Heart right ventricle (tissue), 16 donors: ENCODE measurements at regions not wholly inside any gene's neighbourhood (a gene's known extent, or its start where the extent isn't known, plus 50 kb on each side); places are given as distances from the start of the nearest gene placed in this dataset.

Experiments
- ATAC-seq, 8 donors: fragments of 200-7000 bp; cut with Tn5 transposase; one replicate each; pipeline ENCODE4 v1.9.1; 2020; ENCODE audit warnings: mild to moderate bottlenecking in 8 of 8, moderate library complexity in 8 of 8, moderate number of reproducible peaks in 1 of 8
- DNase-seq, 2 donors: peaks; one replicate each; pipeline ENCODE4 v3.0.0-alpha.2; 2020
- H3K27ac ChIP-seq, 10 donors: fragments of 200-600 bp; sonication (generic) in 2 of 10; one replicate each; pipeline versions ENCODE4 v1.5.0 to v1.8.0; 2020 to 2022; ENCODE audit warnings: mild to moderate bottlenecking in 3 of 10
- H3K27me3 ChIP-seq, 7 donors: fragments of 200-600 bp; one replicate each; pipeline ENCODE4 v1.8.0; 2021 to 2022; ENCODE audit warnings: mild to moderate bottlenecking in 2 of 7
- H3K36me3 ChIP-seq, 9 donors: fragments of 200-600 bp; sonication (generic) in 1 of 9; one replicate each; pipeline versions ENCODE4 v1.5.0 to v1.8.0; 2020 to 2022; ENCODE audit warnings: mild to moderate bottlenecking in 2 of 9
- H3K4me1 ChIP-seq, 9 donors: fragments of 200-600 bp; sonication (generic) in 1 of 9; one replicate each; pipeline versions ENCODE4 v1.5.0 to v1.8.0; 2020 to 2022; ENCODE audit warnings: mild to moderate bottlenecking in 4 of 9
- H3K4me3 ChIP-seq, 10 donors: fragments of 200-600 bp; sonication (generic) in 2 of 10; one replicate each; pipeline versions ENCODE4 v1.5.0 to v1.8.0; 2020 to 2022; ENCODE audit warnings: mild to moderate bottlenecking in 7 of 10, moderate library complexity in 2 of 10
- H3K9me3 ChIP-seq, 11 donors: fragments of 200-600 bp in 10 of 11; sonication (generic) in 2 of 11; one replicate each; pipeline versions ENCODE4 v1.5.0 to v1.8.0; 2013 to 2022; ENCODE audit warnings: mild to moderate bottlenecking in 2 of 11, control low read depth in 1 of 11, moderate library complexity in 1 of 11
- CTCF ChIP-seq, 9 donors: fragments of 200-600 bp; sonication (generic) in 2 of 9; IDR thresholded peaks; one replicate each; pipeline versions ENCODE4 v1.5.0 to v1.8.0; 2021 to 2022; ENCODE audit warnings: antibody characterized with exemption in 9 of 9, mild to moderate bottlenecking in 5 of 9, moderate library complexity in 1 of 9
- WGBS, 2 donors: extraction: QIAGEN DNeasy Blood & Tissue Kit; methylation state at CpG; one replicate each; pipeline ENCODE4 v1.1.7; 2013; ENCODE audit warnings: inconsistent platforms in 1 of 2; 5-methylcytosine and 5-hydroxymethylcytosine counted together
- intact Hi-C, 10 donors: fragments of 100-400 bp; cut with DNase I; formaldehyde crosslinking; loops; one replicate each; pipeline versions ENCODE4 v1.11.1 to v1.14.2; 2022
- donor health status: Arrhythmogenic right ventricular cardiomyopathy.
- donor health status: ischemic (EF 13 %, LVEDD 7.1; RV severe dilation, severe dysfunction).
- donor health status: healthy with polysubstance abuse.
- donor health status: DM: no; HTN: yes; CAD: no.
- donor health status: DM: no; HTN: no; CAD: no.
- donor health status: ischemic (EF 25% LVEDD 6.9; RV normal size, moderate dysfunction).
- donor health status: ischemic (EF 25% LVEDD 5.7; RV mildly dilated, moderate dysfunction).
- donor health status: healthy.
- donor health status: DM: yes; HTN: yes; CAD: no.
- donor health status: Ischemic cardiomyopathy.
- donor health status: ischemic (EF 35%, LVEDD 5.7; RV mildly dilated, moderate dysfunction).
- donor health status: nonischemic (EF 11% LVEDD 7.7; RV severe dilation, severe dysfunction).
- donor health status: DM: yes; HTN: yes; CAD: no.
- donor health status: PGD.
- donor health status: ischemic (EF 29% LVEDD 5.4; RV normal size, mild dysfunction).
- donor health status: nonischemic (EF 23%, LVEDD 6.1; RV moderate dilation, normal function).

GRCh38 chr1:216936779-216937178 lies 213.6 kb upstream of the ESRRG start:
- Histone ChIP-seq H3K27me3 (no peaks in the 10 kb centered on the region), H3K27ac (no peak overlapping the region), H3K4me1 (no peaks in the 10 kb centered on the region), H3K4me3 (no peak overlapping the region), H3K36me3 (no peaks in the 10 kb centered on the region), H3K9me3 (no peaks in the 10 kb centered on the region)
- no peak for TF ChIP-seq CTCF (IDR thresholded peaks at IDR 0.05)
- ATAC-seq (no peak), DNase-seq (no peak)
- intact Hi-C loops: no loop called here
- WGBS, 2 donors: 88 to 92% methylated on average over 1 of the region's 1 CpG

- DNase-seq: no peak
- Histone ChIP-seq H3K9me3 (no peaks in the 10 kb centered on the region), H3K36me3 (no peaks in the 10 kb centered on the region), H3K4me3 (no peak overlapping the region), H3K27me3 (no peaks in the 10 kb centered on the region), H3K27ac (no peak overlapping the region), H3K4me1 (no peaks in the 10 kb centered on the region)
- no peak for TF ChIP-seq CTCF (IDR thresholded peaks at IDR 0.05)
- 75 to 77% methylated on average over 3 of the region's 3 CpGs for WGBS, 2 donors
- no peak for ATAC-seq
- intact Hi-C loops: no loop called here
These were observed 212.7 kb upstream of the ESRRG start for GRCh38 chr1:216935901-216936300.

- no peaks in the 10 kb centered on the region for H3K9me3 ChIP-seq
- H3K27ac ChIP-seq: no peak overlapping the region
- no peak overlapping the region for H3K4me3 ChIP-seq
- no peaks in the 10 kb centered on the region for H3K36me3 ChIP-seq
- DNase-seq (no peak), ATAC-seq (no peak)
- H3K27me3 ChIP-seq: no peaks in the 10 kb centered on the region
- no peak for TF ChIP-seq CTCF (IDR thresholded peaks at IDR 0.05)
- intact Hi-C loops: no loop called here
- WGBS, 2 donors: 98 to 99% methylated on average over 3 of the region's 3 CpGs
- H3K4me1 ChIP-seq: no peaks in the 10 kb centered on the region
These were observed 209.2 kb upstream of the ESRRG start for GRCh38 chr1:216932424-216932823.

GRCh38 chr1:216929870-216930582 lies 206.8 kb upstream of the ESRRG start:
- Histone ChIP-seq H3K27me3 (no peaks in the 10 kb centered on the region), H3K4me3 (no peak overlapping the region), H3K36me3 (no peaks in the 10 kb centered on the region), H3K27ac (no peak overlapping the region), H3K4me1 (no peaks in the 10 kb centered on the region), H3K9me3 (no peaks in the 10 kb centered on the region)
- WGBS, 2 donors: 52 to 64% methylated on average over 2 of the region's 2 CpGs
- no peak for TF ChIP-seq CTCF (IDR thresholded peaks at IDR 0.05)
- intact Hi-C loops: no loop called here
- ATAC-seq (no peak), DNase-seq (no peak)
